HG03095 (cell line): ENCODE measurements at regions not wholly inside any gene's neighbourhood (a gene's known extent, or its start where the extent isn't known, plus 50 kb on each side); places are given as distances from the start of the nearest gene placed in this dataset.

Experiments
- ATAC-seq: cut with Tn5 transposase; IDR thresholded peaks from one replicate; pipeline ENCODE4 v1.9.1; 2021; ENCODE audit warnings: moderate library complexity; ENCODE audit not compliant: unreplicated experiment

GRCh38 chr5:175288048-175288621 lies 155.8 kb downstream of the DRD1 start:
- ATAC-seq, result no peak

GRCh38 chr5:175286981-175287380 lies 157.0 kb downstream of the DRD1 start:
- ATAC-seq, result no peak

- no peak for ATAC-seq
Measured at GRCh38 chr5:175285261-175285660, 158.7 kb downstream of the DRD1 start.

- no peak for ATAC-seq
Measured at GRCh38 chr5:175284806-175285205, 159.2 kb downstream of the DRD1 start.

- no peak for ATAC-seq
Measured at GRCh38 chr5:175282611-175283225, 161.3 kb downstream of the DRD1 start.

DNA sequence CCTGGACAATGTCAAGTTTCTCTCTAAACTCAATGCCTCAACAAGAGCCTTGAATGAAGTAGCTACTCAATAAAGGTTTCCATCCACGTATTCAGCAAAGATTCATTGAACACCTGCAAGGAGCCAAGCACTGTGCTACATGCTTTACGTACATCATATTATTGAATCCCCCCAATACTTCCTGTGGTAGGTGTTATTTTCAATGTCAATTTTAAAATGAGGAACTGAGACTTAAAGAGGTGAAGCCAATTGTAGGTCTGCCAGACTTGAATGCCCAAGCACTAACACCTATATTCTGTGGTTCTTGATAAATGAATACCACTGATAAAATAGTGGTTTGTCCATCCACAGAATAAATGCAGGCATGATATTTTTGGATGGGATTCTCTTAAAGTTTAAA lies 162.3 kb downstream of the DRD1 start:
- ATAC-seq, result no peak

DNA sequence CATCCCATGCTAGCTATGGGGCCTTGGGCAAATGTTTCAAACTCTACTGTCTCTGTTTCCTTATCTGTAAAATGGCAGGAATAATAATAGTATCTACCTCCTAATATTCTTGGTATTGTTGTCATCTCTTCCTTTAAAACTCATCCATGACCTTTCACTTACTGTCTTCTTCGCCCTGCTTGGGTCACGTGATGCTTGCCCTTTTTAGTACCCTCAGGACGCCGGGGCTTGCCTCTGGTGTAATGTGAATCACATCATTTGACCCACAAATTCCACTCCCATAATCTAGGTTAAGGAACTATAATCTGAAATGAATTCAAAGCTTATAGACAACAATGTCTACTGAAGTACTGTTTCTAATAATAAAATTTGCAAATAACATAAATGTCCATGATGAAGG lies 162.7 kb downstream of the DRD1 start:
- ATAC-seq, result no peak

DNA sequence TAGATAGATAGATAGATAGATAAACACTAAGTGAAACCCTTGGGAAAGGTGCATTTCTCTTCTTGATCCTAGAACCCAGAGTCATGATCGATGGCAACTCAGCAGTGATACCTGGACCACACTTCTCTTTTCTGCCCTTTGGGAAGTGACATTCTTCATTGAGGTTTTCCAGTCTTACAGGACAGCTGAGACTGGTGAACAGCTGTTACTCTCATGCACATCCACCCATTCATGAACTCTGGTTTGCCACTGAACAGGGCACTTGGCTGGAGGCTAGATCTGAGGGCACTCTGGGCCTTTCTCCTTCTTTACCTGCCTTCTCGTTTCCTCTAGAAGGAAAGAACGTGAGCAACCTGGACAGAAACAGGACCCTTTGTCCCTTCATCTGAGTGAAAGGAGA lies 164.5 kb downstream of the DRD1 start:
- no peak for ATAC-seq

DNA sequence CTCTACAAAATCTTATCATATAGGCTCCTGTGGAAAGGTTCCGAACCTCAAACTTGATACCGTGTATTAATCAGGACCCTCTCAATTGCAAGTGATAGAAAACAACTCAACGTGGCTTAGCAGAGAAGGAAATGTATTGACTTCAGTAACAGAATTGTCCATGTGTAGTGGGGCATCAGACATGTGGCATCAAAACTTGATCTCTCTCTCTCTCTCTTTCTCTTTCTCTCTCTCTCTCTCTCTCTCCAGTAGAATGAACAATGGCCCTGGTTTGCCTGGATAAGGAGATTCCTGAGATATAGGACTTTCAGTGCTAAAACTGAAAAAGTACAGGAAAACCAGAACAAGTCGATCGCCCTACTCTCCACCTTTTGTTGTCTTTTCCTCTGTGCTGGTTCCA lies 168.2 kb downstream of the DRD1 start:
- ATAC-seq, result no peak

- no peak for ATAC-seq
Measured at GRCh38 chr5:175275097-175275496, 168.9 kb downstream of the DRD1 start.

DNA sequence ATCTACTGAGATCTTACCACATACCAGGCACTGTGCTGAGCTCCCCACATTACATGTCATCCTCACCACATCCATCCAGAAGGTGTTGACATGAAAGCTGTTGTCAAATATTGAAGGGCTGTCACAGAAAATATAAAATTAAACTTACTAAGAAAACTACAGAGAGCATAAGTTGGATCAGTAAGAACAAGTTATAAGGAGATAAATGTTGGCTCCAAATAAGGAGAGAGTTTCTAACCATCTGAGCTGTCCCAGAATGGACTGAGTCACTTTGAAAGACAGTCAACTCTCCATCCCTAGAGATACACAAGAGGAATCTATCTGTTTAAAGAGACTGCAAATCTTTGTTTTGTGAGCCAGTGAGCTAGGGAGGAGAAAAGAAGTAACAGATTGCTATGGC lies 169.8 kb downstream of the DRD1 start:
- ATAC-seq, result no peak

GRCh38 chr5:175264406-175264805 lies 179.6 kb downstream of the DRD1 start:
- no peak for ATAC-seq

- ATAC-seq, result no peak
Measured at GRCh38 chr5:175263776-175264175, 180.2 kb downstream of the DRD1 start.

DNA sequence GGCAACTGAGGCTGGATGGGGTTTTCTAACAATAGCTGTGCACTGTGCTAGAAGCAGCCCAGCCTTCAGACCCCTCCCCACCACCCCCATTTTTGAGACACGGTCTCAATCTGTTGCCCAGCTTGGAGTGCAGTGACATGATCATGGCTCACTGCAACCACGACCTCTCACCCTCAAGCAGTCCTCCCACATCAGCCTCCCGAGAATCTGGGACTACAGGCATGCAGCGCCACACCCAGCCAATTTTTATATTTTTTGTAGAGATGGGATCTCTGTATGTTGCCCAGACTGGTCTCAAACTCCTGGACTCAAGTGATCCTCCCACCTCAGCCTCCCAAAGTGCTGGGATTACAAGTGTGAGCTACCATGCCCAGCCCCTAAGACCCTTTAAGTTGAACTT lies 182.5 kb downstream of the DRD1 start:
- no peak for ATAC-seq

DNA sequence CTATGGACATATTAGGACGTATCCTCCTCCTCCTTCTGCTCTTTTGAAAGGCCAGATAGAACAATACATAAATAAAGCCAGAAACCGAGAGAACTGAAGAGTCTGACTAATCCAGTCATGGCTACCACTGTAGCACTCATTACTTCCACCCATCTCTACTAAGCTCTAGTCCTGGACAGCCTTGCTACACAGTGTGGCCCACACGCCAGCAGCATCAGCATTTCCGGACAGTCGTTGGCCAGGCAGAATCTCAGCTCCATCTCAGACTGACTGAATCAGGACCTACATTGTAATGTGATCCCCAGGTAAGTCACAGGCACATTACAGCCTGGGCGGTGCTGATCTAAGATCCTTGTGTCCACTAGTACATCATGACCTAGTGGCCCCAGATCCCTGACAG lies 182.9 kb downstream of the DRD1 start:
- ATAC-seq, result no peak

DNA sequence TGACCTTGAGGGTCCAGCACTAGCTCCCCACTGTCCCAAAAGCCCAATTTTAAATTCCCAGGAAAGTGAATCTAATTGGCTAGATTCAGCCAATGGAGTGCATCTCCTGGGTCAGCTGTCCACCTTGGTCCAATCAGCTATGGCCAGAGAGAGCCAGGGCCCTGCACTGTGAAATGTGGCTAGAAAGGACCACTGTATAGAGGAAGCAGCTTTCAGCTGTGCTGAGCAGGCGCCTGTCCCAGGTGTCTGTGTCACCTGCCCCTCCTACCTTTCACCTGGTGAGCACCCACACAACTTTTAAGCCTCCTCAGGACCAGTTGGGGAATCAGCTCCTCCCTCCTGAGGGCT lies 186.2 kb downstream of the DRD1 start:
- no peak for ATAC-seq

DNA sequence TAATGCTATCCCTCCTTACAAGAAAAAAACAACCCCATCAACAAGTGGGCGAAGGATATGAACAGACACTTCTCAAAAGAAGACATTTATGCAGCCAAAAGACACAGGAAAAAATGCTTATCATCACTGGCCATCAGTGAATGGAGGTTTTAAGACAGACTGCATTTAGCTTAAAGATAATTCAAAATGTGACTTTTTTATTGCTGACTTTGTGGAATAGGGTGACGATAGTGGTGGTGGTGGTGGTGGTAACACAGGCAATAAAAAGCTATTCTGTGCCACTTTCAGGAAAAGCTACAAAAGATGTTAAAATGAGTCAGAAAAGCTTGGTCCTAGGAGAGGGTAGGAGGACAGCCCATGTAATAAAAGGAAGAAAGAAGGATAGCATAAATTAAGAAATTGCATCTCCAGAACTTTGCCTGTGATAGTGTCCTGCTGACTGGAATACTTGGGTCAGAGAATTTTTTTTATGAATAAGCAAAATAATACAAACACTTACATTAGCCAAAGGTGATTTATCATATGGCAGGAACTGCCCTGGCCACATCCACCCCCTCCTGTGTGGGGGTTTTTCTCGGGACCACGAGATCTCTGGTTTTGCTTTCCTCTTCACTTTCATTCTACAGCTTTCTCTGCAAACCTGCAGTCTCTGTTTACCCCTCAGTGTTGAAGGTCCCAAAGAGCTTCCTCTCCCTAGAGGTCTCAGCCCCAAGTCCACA lies 186.7 kb downstream of the DRD1 start:
- ATAC-seq, result no peak

GRCh38 chr5:175254155-175254554 lies 189.8 kb downstream of the DRD1 start:
- no peak for ATAC-seq

- no peak for ATAC-seq
Measured at GRCh38 chr5:175253597-175253996, 190.4 kb downstream of the DRD1 start.

DNA sequence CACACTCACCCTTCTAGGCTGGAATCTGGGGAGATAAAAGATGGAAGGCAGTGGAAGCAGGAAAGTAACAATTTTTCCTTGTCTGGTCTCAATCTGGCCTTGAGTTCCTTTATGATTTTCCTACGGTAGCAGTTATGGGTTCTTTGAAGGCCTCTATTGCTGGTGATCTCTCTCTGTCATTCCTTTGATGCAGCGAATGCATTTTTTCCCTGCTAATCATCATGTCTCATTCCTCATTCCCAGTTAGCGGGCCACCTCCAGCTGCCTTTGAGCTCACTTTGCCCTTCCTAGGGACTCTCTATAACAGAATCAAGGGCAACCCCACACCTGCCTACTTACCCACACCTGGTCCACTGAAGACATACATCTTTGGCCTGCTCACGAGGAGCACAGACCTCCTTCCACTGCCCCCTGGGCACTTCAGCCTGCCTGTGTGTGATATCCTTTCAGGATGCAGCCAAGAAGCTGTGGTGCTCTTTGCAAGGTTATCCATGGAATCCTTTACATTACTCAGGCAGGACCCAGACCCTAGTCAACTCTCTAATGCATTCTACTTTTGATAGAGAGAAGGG lies 191.7 kb downstream of the DRD1 start:
- ATAC-seq, result no peak

DNA sequence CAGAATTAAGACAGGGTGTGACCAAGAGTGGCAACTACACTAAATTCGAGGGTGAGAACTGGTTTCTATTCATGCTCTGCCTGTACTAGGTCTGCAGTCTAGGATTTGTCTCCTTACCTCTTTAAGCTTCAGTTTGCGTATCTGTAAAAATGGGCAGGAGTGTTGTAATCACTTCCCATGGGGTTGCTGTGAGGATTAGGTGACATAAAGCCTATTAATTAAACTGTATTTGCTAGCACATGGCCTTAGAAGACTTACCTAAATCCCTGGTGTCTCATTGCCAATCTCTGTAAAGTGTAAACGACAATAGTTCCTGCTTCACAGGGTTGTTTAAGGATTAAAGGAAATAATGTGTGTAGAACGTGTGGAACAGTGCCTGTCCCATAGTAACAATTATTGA lies 193.6 kb downstream of the DRD1 start:
- no peak for ATAC-seq

- no peak for ATAC-seq
Measured at GRCh38 chr5:175248416-175248905, 195.5 kb downstream of the DRD1 start.
